Middle frontal gyrus (tissue), 1 donor: ENCODE measurements at regions not wholly inside any gene's neighbourhood (a gene's known extent, or its start where the extent isn't known, plus 50 kb on each side); places are given as distances from the start of the nearest gene placed in this dataset.

Source experiments
- DNase-seq: peaks from one replicate; pipeline ENCODE4 v3.0.0-alpha.2; 2015; ENCODE audit warnings: low spot score; ENCODE audit errors: extremely low spot score

DNA sequence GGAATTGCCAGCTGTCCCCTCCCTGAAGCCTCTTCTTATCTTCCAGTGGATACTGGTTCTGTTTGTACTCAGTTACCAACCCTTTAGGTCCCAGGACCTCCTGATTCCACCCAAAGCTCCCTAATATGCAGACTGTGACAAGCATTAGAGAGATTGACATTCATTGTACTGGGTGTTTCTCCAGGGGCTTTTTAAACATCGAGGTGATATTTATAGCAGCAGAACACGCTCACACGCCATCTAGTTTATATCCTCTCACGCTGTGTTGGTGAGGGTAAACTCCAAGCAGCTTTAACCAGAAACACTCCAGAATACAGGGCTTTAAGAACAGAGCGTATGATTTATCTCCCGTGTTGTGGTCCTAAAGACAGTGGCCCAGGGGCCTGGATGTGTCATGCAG lies 238.4 kb downstream of the IRF8 start:
- no peak for DNase-seq

GRCh38 chr16:86138121-86139085 lies 239.4 kb downstream of the IRF8 start:
- DNase-seq: no peak

DNA sequence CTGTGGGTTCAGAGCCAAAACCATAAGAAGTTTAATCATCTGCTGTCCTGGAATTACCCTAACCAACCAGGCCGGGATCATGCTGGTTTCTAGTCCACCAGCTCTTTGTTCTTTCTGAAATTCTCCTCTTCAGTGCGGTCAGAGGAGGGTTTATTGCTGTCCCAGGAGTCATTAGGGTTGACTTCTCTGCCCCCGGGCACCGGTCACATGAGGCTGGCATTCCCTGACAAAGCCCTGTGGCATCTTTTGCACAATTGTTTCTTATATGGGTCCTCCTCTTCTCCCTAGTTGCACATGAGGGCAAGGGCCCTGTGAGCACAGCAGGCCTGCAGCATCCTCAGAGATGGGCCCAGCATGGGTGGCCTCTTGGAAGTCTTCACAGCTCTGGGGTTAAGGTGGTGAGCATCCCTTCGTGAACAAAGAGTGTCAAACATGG lies 243.9 kb downstream of the IRF8 start:
- DNase-seq: no peak

- DNase-seq: no peak
Measured at GRCh38 chr16:86143666-86144065, 244.7 kb downstream of the IRF8 start.

DNA sequence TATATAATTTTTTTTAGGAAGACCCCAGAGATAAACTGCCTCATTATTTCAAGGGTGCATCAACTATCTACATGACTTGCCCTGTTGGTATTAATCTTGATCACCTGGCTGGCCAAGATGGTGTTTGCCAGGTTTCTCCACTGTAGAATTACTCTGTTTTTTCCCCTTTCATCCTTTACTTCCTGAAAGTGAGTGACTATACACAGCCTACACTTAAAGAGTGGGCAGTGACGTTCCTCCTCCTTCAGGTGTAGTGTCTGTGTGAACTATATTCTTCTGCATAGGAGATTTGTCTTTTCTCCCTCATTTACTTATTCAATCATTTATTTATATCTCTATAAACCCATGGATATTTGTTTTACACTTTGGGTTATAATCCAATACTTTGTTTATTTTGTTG lies 246.7 kb downstream of the IRF8 start:
- DNase-seq: no peak

DNA sequence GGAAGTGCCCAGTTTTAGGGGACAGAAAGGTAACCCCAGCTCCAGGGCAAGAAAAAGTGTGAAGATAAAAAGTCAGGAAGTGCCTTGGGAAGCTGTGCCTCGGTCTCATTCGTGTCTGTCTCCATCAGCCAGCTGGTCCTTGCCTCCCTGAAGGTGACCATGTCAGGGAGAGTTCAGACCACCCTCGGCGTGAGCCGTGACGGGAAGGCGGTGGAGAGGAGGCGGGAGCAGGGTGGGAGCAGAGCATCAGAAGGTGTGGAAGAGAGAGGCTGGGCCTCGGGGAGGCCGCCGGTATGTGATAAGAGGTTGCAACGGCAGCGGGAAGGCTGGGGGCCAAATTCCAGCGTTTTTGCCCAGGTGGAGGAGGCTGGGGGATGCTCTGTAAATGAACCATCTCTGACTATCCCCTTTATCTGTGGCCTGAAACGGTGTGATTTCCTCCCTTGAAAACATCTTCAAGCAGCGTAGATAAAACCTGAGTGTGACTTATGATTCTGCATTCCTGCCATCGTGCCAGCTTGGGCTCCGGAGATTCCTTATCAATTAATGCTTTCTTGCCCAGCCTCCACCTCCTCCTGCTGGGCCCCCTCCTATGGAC lies 251.8 kb downstream of the IRF8 start:
- no peak for DNase-seq

GRCh38 chr16:86151239-86151851 lies 252.4 kb downstream of the IRF8 start:
- DNase-seq: no peak

- no peak for DNase-seq
Measured at GRCh38 chr16:86156155-86156554, 257.2 kb downstream of the IRF8 start.

- no peak for DNase-seq
Measured at GRCh38 chr16:86157616-86158247, 258.8 kb downstream of the IRF8 start.

GRCh38 chr16:86158688-86159360 lies 259.9 kb downstream of the IRF8 start:
- DNase-seq: no peak

- DNase-seq: no peak
Measured at GRCh38 chr16:86165479-86165878, 266.5 kb downstream of the IRF8 start.

DNA sequence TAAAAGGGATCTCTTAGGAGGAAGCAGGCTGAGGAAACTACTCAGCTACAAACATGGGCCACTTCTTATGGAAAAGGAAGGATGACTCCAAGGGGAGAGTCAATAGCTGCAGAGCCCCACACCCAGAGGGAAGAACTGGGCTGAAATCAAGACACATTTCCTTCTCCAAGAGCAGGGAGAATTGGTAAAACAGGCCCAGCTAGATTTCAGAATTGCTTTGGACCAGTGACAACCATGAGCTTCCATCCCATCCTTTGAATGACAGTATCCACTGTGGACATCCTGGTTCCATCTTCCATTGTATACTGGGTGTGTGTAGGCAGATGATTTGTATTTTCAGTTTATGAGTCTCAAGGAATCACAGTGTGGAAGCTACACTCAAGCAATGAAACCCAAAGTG lies 267.5 kb downstream of the IRF8 start:
- no peak for DNase-seq

DNA sequence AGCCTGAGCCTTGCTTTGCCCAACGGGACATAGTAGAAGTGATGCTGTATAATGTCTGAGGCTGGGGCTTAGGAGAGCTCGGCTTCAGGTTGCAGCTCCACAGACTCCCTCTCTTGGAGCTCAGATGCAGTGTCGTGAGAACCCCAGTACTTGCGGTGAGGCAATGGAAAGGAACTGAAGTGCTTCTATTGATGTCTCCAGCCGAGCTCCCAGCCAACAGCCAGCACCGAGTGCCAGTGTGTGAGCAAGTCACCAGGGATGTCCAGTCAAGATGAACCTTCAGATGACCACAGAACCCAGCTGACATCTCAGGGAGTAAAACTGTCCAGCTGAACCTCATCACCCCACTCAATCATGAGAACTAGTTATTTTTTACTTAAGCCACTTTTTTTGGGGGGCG lies 268.1 kb downstream of the IRF8 start:
- DNase-seq: no peak

DNA sequence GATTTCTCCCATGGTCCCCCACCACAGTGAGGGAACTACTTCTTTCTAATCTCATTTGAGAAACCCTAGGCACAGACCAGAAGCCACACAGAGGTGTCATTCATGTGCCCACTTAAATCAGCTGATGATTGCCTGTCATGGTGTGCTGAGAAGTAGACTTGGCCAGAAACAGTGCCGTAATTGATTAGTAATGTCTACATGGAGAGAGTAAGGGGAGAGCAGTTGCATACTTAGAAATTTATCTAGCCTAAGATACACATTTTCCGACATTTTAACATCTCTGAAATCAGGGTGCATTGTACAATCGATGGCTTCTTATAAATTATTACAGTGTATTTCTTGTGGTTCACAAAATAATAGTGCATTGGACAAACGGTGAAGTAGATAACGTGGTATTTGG lies 271.8 kb downstream of the IRF8 start:
- DNase-seq: no peak

GRCh38 chr16:86171329-86171728 lies 272.4 kb downstream of the IRF8 start:
- DNase-seq: no peak

DNA sequence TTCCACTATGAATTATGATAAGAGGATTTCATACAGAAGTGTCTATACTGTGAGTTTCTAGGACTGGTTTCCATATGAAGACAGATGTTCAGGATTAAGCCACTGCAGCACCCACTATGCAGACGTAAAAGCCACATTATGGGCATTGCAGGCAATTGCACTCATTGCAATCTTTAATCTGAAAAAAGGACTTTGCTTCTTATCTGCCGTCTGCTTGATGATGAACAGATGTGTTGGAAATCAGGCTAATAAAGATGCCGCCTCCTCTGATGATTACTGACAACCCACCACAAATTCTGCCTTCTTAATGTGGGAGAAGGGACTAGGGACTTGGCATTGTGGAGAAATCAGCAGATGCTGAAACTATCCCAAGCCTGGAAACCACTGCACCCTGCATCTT lies 276.9 kb downstream of the IRF8 start:
- DNase-seq: no peak

- DNase-seq: no peak
Measured at GRCh38 chr16:86176462-86176861, 277.5 kb downstream of the IRF8 start.

DNA sequence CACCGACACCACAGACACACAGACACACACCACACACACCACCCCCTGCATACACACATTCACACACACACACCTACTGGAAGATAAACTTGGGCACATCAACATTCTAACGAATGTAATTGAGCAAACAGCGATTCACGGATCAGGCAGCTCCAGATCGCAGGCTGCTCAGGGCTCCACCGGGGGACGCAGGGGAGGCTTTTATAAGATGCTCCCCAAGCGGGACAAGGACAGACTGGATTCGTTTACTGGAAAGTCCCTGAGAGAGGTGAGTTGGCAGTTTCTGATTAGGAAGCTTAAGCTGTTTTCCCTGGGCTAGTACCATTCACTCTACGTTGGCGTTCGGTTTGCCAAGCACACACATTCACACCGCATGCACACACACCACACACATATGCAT lies 281.3 kb downstream of the IRF8 start:
- DNase-seq: no peak

DNA sequence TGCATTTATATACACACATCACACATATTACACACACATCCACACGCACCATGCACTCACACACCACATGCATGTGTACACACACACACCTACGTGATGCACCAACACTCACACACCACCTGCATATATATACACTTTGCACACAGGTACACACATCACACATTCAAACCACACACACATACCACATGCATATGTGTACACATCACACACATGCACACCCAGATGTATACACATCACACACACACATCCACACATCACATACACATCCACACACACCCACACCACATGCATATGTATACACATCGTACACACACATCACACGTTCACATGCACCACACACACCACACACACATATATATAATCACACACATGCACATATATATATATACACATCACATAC lies 281.8 kb downstream of the IRF8 start:
- DNase-seq: no peak

GRCh38 chr16:86181526-86181925 lies 282.6 kb downstream of the IRF8 start:
- DNase-seq: no peak

- no peak for DNase-seq
Measured at GRCh38 chr16:86184185-86184584, 285.2 kb downstream of the IRF8 start.
